ENCODE measurements at regions not wholly inside any gene's neighbourhood (a gene's known extent, or its start where the extent isn't known, plus 50 kb on each side); places are given as distances from the start of the nearest gene placed in this dataset.
"Not testable (repeated sequence)": the region's sequence is repeated elsewhere in the genome, so short reads cannot be mapped to it uniquely, and the experiment has no call there.

DNA sequence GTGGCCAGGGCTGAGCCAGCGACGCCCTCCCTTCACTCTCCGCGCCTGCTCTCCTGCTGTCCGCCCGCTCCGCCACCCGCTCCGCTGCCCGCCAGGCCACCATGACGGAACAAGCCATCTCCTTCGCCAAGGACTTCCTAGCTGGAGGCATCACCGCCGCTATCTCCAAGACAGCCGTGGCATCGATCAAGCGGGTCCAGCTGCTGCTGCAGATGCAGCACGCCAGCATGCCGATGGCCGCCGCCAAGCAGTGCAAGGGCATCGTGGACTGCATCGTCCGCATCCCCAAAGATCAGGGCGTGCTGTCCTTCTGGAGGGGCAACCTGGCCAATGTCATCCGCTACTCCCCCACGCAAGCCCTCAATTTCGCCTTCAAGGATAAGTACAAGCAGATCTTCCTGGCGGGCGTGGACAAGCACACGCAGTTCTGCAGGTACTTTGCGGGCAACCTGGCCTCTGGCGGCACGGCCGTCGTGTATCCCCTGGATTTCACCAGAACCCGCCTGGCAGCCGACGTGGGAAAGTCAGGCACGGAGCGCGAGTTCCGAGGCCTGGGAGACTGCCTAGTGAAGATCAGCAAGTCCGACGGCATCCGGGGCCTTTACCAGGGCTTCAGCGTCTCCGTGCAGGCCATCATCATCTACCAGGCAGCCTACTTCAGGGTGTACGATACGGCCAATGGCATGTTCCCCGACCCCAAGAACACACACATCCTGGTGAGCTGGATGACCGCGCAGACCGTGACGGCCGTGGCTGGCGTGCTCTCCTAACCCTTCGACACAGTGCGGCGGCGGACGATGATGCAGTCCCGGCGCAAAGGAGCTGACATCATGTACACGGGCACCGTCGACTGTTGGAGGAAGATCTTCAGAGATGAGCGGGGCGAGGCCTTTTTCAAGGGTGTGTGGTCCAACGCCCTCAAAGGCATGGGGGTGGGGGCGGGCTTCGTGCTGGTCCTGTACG lies 1130.4 kb upstream of the ACO1 start:
- no peak for DNase-seq

DNA sequence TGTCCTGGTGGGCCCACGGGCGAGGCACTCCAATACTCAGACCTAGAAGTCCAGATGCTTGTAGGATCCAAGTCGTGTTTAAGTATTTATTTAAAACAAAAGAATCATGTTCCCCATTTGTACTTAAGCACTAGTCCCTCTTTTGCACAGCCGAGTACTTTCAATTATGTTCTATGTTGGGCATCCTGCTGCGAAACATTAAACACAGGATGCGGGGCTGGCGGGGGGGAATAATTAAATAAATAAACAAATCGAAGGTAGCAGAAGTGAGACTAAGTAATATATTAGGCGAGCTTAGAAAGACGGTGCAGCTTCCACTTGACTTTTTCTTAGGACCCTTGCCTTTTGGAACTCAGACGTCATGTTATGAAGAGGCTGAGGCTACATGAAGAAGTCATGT lies 1129.2 kb upstream of the ACO1 start:
- no peak for DNase-seq

DNA sequence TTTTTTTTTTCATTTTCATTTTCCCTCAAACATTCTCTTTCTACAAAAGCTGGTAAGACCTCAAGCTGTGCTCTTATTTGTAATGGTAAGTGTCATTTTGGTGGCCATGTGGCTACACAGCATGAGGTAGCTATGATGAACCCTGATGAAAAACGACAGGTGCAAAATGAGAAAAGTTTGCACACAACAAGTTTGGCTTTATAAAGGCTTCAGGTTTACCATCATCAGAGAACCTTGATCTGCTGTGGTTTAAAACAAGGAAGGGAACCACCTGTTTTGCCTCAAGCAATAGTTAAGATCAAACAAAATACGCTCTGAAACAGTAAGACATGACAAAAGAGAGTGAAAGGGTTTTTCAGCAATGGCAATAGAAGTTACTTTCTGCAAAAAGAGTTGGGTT lies 1124.6 kb upstream of the ACO1 start:
- DNase-seq: no peak

DNA sequence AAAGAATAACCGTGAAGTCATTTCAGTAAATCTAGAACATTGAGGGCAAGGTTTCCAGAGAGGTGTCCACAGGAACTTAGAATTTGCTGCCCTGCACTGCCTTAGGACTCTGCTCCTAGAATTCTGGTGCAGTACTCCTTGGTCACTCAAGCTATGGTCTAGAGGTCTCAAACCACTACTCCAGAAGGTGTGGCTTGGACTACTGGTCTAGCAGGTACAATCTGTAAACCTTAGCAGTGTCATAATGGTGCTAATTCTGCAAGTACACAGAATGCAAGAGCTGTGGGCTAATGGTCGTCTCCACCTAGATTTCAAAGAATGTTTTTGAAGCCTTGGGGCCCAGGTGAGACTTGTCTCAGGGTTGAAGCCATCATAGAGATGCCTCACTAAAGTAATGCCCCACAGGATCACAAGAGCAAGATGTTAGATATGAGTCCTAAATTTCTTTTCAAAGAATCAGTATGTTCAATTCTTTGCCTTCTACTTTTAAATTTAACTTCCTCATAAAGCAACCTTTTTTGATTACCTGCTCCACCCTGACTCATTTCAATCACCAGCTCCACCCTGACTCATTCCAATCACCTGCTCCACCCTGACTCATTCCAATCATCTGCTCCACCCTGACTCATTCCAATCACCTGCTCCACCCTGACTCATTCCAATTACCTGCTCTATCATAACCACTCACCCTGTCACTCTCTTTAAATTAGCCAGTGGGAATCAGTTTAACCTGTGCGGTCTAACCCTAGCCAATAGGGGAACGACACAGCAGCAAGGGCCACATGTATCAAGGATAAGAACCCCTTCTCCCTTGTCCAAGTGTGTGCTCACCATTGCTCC lies 1111.8 kb upstream of the ACO1 start:
- DNase-seq: no peak

DNA sequence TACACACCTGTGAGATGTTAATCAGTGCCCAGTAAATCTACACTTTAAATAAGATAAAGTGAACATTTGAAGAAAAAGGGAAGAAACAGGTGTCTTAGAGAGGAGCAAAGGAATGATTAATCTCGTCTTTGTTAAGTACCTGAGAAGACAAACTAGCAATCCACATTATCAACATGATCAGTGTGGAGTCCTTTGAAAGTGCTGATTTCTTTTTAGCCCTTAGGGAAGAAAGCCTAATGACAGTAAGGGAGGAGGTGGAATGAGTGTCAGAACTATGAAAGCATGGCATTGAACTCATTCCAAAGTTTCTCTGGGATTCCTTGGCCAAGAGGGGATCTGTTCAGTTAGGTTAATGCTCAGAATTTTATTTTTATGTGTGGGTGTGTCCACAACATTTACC lies 1109.0 kb upstream of the ACO1 start:
- DNase-seq: no peak

DNA sequence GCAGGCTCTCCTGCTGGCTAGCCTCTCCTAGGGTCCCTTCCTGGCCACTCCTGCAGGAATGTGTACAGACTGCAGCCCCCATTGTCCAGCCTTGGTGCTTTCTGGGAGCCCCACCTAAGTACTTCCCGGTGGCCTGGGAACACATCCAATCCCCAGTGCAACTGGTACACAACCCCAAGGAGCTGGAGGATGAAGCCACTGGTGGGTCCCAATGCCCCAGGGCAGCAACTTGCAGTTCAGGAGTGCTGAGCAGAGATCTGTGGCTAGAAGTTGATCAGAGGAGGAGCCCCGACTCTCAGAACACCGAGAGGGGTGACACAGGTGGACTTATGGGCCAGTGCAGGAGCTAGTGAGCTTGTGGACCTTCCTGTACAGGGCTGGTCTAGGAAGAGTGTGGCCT lies 1093.7 kb upstream of the ACO1 start:
- no peak for DNase-seq

DNA sequence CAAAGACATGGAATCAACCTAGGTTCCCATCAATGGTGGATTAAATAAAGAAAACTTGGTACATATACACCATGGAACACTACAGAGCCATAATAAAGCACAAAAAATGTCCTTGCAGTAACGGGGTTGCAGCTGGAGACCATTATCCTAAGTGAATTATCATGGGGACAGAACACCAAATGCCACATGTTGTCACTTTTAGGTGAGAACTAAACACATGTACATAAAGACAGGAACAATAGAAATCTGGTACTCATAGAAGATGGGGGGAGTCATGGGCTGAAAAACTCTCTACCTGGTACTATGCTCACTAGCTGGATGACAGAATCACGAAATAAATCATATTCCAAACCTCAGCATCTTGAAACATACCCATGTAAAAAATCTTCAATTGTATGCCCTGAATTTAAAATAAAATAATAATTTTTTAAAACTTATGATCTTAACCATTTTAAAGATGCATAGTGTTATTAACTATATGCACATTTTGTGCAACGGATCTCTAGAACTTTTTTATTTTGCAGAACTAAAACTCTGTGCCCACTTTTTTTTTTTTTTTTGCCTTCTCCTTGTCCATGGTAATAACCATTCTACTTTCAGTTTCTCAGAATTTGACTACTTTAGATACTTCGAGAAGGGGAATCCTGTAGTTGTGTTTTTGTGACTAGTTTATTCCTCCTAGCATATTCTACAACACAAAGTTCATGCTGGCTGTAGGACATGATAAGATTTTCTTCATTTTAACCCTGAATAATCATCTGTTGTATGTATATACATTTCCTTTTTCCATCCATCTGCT lies 1081.6 kb upstream of the ACO1 start:
- DNase-seq: no peak

DNA sequence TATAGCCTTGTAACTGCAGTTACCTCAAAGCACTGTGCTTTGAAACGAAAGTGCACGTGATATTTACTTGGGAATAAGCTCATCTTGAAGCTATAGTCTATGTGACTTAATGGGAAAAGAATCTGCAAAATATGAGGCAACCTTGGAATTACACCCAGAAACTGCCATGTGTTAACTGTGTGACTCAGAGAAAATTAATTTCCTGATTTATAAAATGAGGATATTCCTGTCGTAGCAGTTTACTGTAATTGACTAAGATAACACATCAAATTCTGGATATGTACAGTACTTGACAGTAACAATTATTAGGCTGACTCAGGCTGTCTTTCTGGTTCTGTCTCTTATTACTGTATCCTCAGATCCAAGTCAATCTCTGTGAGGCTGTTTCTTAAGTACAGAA lies 1079.9 kb upstream of the ACO1 start:
- no peak for DNase-seq

DNA sequence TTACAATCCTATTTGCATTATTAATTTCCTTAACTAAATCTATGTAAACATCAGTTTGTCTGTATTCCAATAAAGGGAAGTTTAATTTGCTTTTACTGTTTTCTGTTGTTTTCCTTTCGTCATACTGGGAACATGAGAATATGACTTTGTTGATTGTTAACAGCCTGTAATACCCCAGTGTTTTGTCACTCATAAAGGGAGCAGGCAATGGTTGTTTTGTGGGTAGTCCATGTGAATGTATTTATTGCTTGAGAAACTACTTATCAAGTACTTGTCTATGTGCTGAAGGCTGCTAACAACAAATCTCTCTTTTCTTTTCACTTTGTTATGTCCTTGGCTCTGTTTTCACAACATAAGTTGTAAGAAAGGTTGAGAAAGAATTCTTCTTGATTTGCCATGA lies 1070.2 kb upstream of the ACO1 start:
- no peak for DNase-seq

DNA sequence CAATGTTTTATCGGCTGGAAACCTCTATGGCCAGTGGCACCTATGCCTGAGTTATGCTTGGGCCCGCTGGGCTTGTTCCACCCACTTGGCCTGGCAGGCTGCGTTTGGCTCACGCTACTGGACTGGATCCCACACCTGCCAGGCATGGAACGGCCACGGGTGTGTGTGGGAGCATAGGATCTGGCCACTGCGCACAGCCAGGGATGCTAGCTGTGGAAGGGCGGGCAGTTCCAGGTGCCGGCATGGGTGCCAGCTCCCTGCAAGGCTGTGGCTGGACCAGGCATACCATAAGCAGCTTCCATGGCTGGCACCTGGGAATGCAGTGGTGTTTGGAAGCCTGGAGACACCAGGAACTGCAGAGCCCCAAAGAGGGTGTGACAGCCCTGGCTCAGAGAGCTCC lies 1063.9 kb upstream of the ACO1 start:
- no peak for DNase-seq

DNA sequence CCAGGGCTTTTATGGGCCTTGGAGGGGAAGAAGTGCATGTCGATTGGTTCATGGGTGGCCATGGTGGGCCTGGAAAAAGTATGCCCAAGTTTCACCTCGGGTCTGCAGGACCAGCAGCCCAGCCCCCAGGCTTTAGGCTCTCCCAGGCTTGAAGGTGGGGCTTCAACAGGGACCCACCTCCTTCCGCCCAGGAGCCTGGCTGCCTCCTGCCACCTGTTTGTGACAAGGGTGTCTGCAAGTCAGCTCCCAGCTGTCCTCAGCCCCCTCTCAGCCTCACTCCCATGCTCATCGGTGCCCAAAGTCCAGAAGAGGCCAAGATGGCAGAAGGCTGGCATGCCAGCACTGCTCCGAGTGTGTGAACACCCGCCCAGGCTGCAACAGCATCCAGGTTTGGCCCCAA lies 1063.2 kb upstream of the ACO1 start:
- DNase-seq: no peak

DNA sequence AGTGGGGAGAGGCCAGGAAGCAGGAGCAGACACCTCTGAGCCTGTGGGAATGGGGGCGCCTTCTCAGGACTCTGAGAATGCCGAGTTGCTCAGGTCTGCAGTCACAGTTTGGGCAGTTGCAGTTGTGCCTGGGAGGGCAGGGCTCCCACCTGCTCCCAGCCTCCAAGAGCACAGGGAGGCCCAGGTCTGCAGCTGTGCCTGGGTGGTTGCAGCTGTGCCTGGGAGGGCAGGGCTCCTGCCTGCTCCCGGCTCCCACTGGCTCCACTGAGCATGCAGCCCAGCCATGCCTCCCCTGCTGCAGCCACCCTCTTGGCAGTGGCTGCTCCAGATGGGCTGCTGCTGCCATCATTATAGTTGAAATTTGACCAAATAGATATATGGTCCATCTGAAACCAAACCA lies 1062.8 kb upstream of the ACO1 start:
- DNase-seq: no peak

DNA sequence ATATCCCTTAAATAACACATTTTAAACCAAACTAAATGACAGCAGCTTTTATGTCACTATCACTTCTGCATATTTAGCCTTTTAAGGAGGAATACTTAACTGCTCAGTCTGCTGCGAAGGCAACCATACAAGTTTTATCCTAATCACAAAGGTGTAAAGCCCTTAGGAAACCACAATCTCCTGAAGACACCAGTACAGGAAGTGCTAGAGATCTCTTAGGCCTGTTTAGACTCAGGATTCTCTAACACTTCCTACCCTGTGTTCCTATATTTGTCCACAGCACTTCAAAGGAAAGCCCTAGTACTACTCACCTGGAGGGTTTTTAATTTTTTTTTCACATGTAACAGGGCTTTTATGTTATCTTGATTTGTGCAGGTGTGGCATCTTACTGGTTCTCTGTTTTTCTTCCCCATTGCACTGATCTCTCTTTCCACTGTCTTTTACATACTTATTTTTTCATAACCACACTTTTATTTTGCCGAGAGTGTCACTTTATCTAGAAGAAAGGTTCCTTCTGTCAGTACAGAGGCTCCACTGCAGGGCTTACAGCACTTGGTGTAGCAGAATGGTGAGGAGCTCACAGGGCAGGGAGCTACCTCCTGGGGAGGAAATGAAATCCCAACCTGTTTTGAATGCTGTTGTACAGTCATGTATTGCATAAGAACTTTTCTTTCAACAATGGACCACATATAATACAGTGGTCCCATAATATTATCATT lies 1060.6 kb upstream of the ACO1 start:
- DNase-seq: no peak

DNA sequence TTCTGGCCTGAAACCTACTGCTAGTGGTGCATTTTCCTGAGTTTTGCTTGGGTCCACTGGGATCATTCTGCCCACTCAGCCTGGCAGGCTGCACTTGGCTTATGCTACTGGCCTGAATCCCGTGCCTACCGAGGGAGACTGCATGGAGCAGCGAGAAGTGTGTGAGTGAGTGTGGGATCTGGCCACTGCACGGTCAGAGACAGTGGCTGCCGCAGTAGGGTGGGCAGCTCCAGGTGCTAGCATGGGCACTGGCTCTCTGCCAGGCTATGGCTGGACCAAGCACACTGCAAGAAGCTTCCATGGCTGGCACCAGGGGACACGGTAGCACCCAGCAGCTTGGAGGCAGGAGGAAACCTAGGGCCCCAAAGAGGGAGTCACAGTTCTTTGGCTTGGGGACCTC lies 1058.7 kb upstream of the ACO1 start:
- no peak for DNase-seq

DNA sequence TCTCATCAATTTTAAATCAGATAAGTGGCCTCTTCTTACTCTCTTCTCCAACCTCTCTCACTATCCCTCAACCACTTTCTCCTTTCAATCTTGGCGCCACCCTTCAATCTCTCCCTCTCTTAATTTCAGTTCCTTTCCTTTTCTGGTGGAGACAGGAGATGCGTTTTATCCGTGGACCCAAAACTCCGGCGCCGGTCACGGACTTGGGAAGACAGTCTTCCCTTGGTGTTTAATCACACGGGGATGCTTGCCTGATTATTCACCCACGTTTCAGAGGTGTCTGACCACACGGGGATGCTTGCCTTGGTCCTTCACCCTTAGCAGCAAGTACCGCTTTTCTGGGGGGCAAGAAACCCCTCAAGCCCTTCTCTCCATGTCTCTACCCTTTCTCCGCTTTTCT lies 1057.6 kb upstream of the ACO1 start:
- not testable (repeated sequence) for DNase-seq

DNA sequence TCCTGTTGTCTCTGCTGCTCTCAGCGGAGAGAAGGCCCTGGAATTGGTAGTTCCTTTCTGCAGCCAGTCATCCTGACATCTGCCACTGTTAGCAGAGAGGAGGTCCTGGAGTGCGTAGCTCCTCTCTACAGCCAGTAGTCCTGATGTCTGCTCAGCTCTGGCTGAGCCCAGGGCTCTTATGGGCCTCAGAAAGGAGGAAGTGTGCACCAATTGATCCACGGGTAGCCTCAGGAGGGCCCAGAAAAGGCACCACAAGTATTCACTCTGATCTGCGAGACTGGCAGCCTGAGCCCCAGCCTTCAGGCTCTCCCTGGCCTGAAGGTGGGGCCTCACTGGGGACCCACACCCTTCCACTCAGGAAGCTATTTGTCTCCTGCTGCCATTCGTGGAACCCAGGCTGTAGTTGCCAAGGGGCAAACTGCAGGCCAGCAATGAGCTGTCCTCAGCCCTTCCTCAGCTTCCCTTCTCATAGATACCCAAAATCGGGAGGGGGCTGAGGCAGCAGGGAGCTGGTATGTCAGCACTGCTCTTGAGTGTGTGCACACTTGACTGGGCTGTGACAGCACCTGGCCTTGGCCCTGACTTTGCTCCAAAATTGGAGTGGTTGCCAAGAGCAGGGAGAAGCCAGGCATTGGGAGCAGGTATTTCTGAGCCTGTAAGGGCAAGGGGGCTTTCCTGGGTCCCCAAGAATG lies 1049.5 kb upstream of the ACO1 start:
- no peak for DNase-seq

DNA sequence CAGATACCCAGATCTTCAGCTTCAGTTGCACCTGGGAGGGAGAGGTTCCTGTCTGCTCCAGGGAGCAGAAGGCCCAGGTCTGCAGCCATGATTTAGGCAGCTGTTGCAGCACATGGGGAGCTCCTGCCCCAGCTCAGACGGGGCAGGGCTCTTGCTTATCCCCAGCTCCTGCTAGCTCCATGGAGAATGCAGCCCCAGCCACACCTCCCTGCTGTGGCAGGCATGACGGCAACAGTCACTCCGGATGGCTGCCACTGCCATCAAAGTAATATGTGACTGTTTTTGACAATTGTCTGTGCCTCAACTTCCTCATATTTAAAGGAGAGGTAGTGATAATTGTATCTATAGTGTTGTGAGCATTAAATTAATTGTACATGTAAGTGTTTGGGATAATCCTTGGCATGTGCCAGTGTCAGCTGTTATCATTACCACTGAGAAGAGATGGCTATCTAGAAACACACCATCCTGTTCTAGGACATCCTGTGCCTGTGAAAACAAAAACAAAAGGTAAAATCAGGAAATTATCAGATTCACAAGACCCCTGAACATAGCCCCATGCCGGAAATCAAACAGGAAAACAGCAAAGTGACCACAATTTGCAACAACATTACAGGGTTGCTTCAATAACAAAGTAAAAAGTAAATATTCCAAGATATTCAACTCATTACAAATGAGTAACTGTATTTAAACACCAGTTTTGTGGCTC lies 1048.8 kb upstream of the ACO1 start:
- DNase-seq: no peak

DNA sequence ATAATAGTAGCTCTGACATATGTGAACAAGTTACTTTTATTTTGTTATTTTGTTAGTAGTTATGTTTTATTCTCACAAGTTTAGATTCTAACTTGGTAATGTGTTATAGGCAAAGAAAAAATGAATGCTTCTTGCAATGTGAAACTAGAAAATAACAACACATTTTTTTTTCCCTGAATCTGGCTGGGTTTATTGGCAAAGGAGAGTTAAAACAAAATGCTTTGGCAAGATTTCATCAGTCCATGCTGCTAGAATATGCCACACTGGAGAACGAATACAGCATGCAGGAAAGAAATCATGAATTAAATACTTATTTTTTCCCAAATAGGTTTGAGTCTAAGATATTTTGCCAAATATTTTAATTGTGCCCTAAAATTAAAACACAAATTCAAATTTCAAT lies 1048.1 kb upstream of the ACO1 start:
- DNase-seq: no peak

DNA sequence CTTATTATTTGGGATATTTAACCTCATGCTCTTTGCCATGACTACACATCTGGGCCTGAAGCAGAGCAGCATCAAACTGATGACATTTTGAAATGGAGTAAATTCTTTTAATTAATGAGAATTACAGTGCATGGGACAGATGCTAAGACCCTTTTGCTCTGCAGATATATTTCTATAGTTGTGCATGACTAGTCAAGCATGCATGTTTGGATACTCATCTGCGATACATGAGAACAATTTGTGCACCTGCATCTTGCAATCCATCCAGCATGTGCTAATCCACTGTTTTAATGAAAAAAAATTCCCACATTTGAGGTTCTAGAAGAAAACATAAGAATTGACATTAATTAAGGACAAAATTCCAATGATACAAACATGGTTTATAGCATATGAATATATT lies 1047.6 kb upstream of the ACO1 start:
- no peak for DNase-seq
